ENCODE measurements at regions not wholly inside any gene's neighbourhood (a gene's known extent, or its start where the extent isn't known, plus 50 kb on each side); places are given as distances from the start of the nearest gene placed in this dataset.

DNA sequence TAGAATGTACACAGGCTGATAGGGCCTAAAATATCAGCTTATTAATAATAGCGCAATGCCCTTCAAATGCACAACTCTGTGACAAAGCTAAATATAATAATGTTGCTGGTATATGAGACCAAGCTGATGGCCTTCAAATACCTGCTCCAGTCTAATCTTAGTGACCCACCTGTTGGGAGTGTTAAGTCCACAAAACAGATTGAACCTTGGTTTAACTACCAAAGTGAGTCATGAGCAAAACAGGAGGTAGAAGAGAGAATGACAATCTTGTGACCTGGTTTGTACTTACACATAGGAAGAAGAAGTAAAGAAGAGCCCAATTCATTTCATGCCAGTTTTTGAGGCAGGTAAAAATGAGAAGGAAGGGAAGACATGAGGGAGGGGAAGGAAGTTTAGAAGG lies 295.0 kb downstream of the NR4A2 start:
- no peak for DNase-seq (ENCODE audit: low spot score)
- TF ChIP-seq, protein P1, sequence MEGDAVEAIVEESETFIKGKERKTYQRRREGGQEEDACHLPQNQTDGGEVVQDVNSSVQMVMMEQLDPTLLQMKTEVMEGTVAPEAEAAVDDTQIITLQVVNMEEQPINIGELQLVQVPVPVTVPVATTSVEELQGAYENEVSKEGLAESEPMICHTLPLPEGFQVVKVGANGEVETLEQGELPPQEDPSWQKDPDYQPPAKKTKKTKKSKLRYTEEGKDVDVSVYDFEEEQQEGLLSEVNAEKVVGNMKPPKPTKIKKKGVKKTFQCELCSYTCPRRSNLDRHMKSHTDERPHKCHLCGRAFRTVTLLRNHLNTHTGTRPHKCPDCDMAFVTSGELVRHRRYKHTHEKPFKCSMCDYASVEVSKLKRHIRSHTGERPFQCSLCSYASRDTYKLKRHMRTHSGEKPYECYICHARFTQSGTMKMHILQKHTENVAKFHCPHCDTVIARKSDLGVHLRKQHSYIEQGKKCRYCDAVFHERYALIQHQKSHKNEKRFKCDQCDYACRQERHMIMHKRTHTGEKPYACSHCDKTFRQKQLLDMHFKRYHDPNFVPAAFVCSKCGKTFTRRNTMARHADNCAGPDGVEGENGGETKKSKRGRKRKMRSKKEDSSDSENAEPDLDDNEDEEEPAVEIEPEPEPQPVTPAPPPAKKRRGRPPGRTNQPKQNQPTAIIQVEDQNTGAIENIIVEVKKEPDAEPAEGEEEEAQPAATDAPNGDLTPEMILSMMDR (conservative IDR thresholded peaks at IDR 0.05; ENCODE audit: low read length) = no peak
- TF ChIP-seq EZH2phosphoT487 (IDR thresholded peaks at IDR 0.05; ENCODE audit: borderline replicate concordance, low read depth, low read length) = no peak
- Histone ChIP-seq H3K4me3 (ENCODE audit: low read depth, low read length, poor library complexity, severe bottlenecking) (no peak overlapping the region), H3K9me3 (ENCODE audit: low read length) (no peaks in the 10 kb centered on the region), H4K20me1 (ENCODE audit: insufficient read depth, low read length) (no peaks in the 10 kb centered on the region), H3K79me2 (ENCODE audit: insufficient read depth, low read depth, low read length) (no peaks in the 10 kb centered on the region), H3K4me1 (ENCODE audit: insufficient read depth, low read length, poor library complexity, severe bottlenecking) (no peaks in the 10 kb centered on the region), H3K9me2 (ENCODE audit: insufficient read depth, low read length) (no peaks in the 10 kb centered on the region), H3K36me3 (ENCODE audit: insufficient read depth, low read length) (no peaks in the 10 kb centered on the region), H3K27ac (ENCODE audit: low read depth, low read length, poor library complexity, severe bottlenecking) (no peak overlapping the region), H2AFZ (ENCODE audit: low read length) (no peak overlapping the region), H3K4me2 (ENCODE audit: low read length) (no peak overlapping the region)
- POLR2A ChIA-PET = interaction anchor here (1.2 kb wide), 1 partner anchor 22 kb away, joined by 4 read pairs; no protein-coding TSS in a partner anchor
- intact Hi-C loops (cut with micrococcal nuclease; ENCODE audit: unreplicated experiment) = no loop called here
- CTCF ChIA-PET (ENCODE audit: unreplicated experiment) = no interaction called here
- no TSS peak for BruUV-seq (replicated peaks)

GRCh38 chr2:156031121-156031520 lies 301.4 kb downstream of the NR4A2 start:
- no TSS peak for BruUV-seq (replicated peaks)
- intact Hi-C loops (cut with micrococcal nuclease; ENCODE audit: unreplicated experiment) = no loop called here
- Histone ChIP-seq H3K79me2 (ENCODE audit: insufficient read depth, low read depth, low read length) (no peaks in the 10 kb centered on the region), H3K9me3 (ENCODE audit: low read length) (no peaks in the 10 kb centered on the region), H4K20me1 (ENCODE audit: insufficient read depth, low read length) (no peaks in the 10 kb centered on the region), H3K36me3 (ENCODE audit: insufficient read depth, low read length) (no peaks in the 10 kb centered on the region), H3K4me3 (ENCODE audit: low read depth, low read length, poor library complexity, severe bottlenecking) (no peak overlapping the region), H3K4me1 (ENCODE audit: insufficient read depth, low read length, poor library complexity, severe bottlenecking) (no peaks in the 10 kb centered on the region), H3K27ac (ENCODE audit: low read depth, low read length, poor library complexity, severe bottlenecking) (no peak overlapping the region), H3K4me2 (ENCODE audit: low read length) (no peak overlapping the region), H2AFZ (ENCODE audit: low read length) (no peak overlapping the region), H3K9me2 (ENCODE audit: insufficient read depth, low read length) (no peaks in the 10 kb centered on the region)
- DNase-seq (ENCODE audit: low spot score) = no peak
- TF ChIP-seq, protein P1 (conservative IDR thresholded peaks at IDR 0.05; ENCODE audit: low read length) = no peak
- TF ChIP-seq EZH2phosphoT487 (IDR thresholded peaks at IDR 0.05; ENCODE audit: borderline replicate concordance, low read depth, low read length) = no peak
- POLR2A ChIA-PET = no interaction called here
- CTCF ChIA-PET (ENCODE audit: unreplicated experiment) = no interaction called here

DNA sequence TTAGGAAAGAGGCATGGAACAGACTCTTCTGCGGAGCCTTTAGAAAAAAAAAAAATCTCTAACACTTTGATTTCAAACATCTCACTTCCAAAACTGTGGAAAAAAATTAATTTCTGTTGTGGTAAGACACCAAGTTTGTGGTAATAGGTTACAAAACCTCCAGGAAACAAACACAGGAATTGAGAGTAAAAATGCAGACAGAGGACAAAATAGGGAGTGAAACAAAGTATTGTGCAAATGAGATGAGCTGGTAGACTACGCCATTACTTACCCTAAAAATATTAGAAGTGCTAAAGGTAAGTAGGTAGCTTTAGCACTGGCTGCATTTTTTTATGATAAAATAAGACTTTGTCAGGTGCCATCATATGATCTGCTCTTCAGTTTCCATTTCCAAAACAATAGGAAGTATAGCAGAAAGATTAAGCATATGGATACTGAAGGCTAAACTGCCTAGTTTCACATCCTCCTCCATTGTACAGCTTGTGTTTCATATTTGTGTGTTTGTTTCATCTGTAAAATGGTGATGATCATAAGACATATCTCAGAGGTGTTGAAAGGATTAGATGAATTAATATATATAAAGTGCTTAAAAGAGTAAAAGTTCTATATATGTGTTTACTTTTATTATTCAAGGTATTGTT lies 309.2 kb downstream of the NR4A2 start:
- Histone ChIP-seq H3K9me3 (ENCODE audit: low read length) (no peaks in the 10 kb centered on the region), H3K4me3 (ENCODE audit: low read depth, low read length, poor library complexity, severe bottlenecking) (no peak overlapping the region), H3K79me2 (ENCODE audit: insufficient read depth, low read depth, low read length) (no peaks in the 10 kb centered on the region), H4K20me1 (ENCODE audit: insufficient read depth, low read length) (no peaks in the 10 kb centered on the region), H3K4me1 (ENCODE audit: insufficient read depth, low read length, poor library complexity, severe bottlenecking) (no peaks in the 10 kb centered on the region), H3K36me3 (ENCODE audit: insufficient read depth, low read length) (no peaks in the 10 kb centered on the region), H3K27ac (ENCODE audit: low read depth, low read length, poor library complexity, severe bottlenecking) (no peak overlapping the region), H3K4me2 (ENCODE audit: low read length) (no peak overlapping the region), H3K9me2 (ENCODE audit: insufficient read depth, low read length) (no peaks in the 10 kb centered on the region), H2AFZ (ENCODE audit: low read length) (no peak overlapping the region)
- CTCF ChIA-PET (ENCODE audit: unreplicated experiment) = no interaction called here
- POLR2A ChIA-PET = interaction anchor here (0.6 to 0.7 kb wide), 3 partner anchors 15 to 435 kb away, joined by 3 read pairs; no protein-coding TSS in a partner anchor
- TF ChIP-seq, protein P1 (conservative IDR thresholded peaks at IDR 0.05; ENCODE audit: low read length) = no peak
- TF ChIP-seq EZH2phosphoT487 (IDR thresholded peaks at IDR 0.05; ENCODE audit: borderline replicate concordance, low read depth, low read length) = no peak
- no TSS peak for BruUV-seq (replicated peaks)
- intact Hi-C loops (cut with micrococcal nuclease; ENCODE audit: unreplicated experiment) = no loop called here
- no peak for DNase-seq (ENCODE audit: low spot score)
